VCaP (cell line): ENCODE measurements at regions not wholly inside any gene's neighbourhood (a gene's known extent, or its start where the extent isn't known, plus 50 kb on each side); places are given as distances from the start of the nearest gene placed in this dataset.
"Not testable (repeated sequence)": the region's sequence is repeated elsewhere in the genome, so short reads cannot be mapped to it uniquely, and the experiment has no call there.

Source experiments
- H3K27ac ChIP-seq: fragments of 450-650 bp; 2 replicates; pipeline ENCODE4 v1.5.1; 2017
- CTCF ChIP-seq: fragments of 450-650 bp; conservative IDR thresholded peaks from 2 replicates; pipeline ENCODE4 v1.5.1; 2017; ENCODE audit warnings: mild to moderate bottlenecking, moderate library complexity

GRCh38 chr13:54787754-54788153, 1759.1 kb downstream of the OLFM4 start:
- TF ChIP-seq CTCF: no peak
- H3K27ac ChIP-seq: no peak overlapping the region

- no peak overlapping the region for H3K27ac ChIP-seq
- no peak for TF ChIP-seq CTCF
Observed at GRCh38 chr13:54799621-54800226, 1771.1 kb downstream of the OLFM4 start.

GRCh38 chr13:54802226-54802625, 1773.6 kb downstream of the OLFM4 start:
- no peak for TF ChIP-seq CTCF
- no peak overlapping the region for H3K27ac ChIP-seq

GRCh38 chr13:54805743-54806142, 1777.1 kb downstream of the OLFM4 start:
- TF ChIP-seq CTCF: no peak
- H3K27ac ChIP-seq: no peak overlapping the region

GRCh38 chr13:54821938-54822470, 1793.4 kb downstream of the OLFM4 start:
- not testable (repeated sequence) for H3K27ac ChIP-seq

- not testable (repeated sequence) for H3K27ac ChIP-seq
Observed at GRCh38 chr13:54829391-54830068, 1800.9 kb downstream of the OLFM4 start.

- TF ChIP-seq CTCF: no peak
- no peak overlapping the region for H3K27ac ChIP-seq
Observed at GRCh38 chr13:54836273-54836672, 1807.7 kb downstream of the OLFM4 start.

GRCh38 chr13:54841682-54842081, 1813.1 kb downstream of the OLFM4 start:
- no peak overlapping the region for H3K27ac ChIP-seq

More at GRCh38 chr13:54841682-54842081, 1813.1 kb downstream of the OLFM4 start:
- TF ChIP-seq CTCF: no peak
